C4-2B (cell line): ENCODE measurements at regions not wholly inside any gene's neighbourhood (a gene's known extent, or its start where the extent isn't known, plus 50 kb on each side); places are given as distances from the start of the nearest gene placed in this dataset.

Experiments used
- CTCF ChIP-seq: fragments of 450-650 bp; conservative IDR thresholded peaks from 2 replicates; pipeline ENCODE4 v1.5.1; 2017; ENCODE audit warnings: mild to moderate bottlenecking
- ZFX ChIP-seq: fragments of 450-650 bp; IDR thresholded peaks from 2 replicates; pipeline ENCODE4 v1.6.1; 2017

- no peak for TF ChIP-seq CTCF
- TF ChIP-seq ZFX: no peak
Measured at GRCh38 chr13:91270031-91270430, 77.5 kb upstream of the MIR17HG start.
